Liver (tissue), 8 donors: ENCODE measurements at regions not wholly inside any gene's neighbourhood (a gene's known extent, or its start where the extent isn't known, plus 50 kb on each side); places are given as distances from the start of the nearest gene placed in this dataset.

Experiments
- DNase-seq: peaks from one replicate; pipeline ENCODE4 v3.0.0-alpha.2; 2017; ENCODE audit warnings: low spot score
- H3K27ac ChIP-seq, 2 donors: one replicate each; pipeline ENCODE4 v1.7.0; 2013; ENCODE audit warnings: inconsistent platforms in 2 of 2, low read length in 2 of 2, control low read depth in 1 of 2, low read depth in 1 of 2, mild to moderate bottlenecking in 1 of 2
- H3K27me3 ChIP-seq, 4 donors: one replicate each; pipeline versions ENCODE4 v1.6.1 to v1.7.0; 2013; ENCODE audit warnings: low read length in 3 of 4, inconsistent platforms in 1 of 4, mild to moderate bottlenecking in 1 of 4, moderate library complexity in 1 of 4; ENCODE audit not compliant: control insufficient read depth in 4 of 4, insufficient read depth in 4 of 4
- H3K36me3 ChIP-seq, 4 donors: one replicate each; pipeline versions ENCODE4 v1.6.1 to v1.7.0; 2013; ENCODE audit warnings: low read length in 3 of 4, mild to moderate bottlenecking in 3 of 4, low read depth in 1 of 4, moderate library complexity in 1 of 4; ENCODE audit not compliant: control insufficient read depth in 4 of 4, insufficient read depth in 3 of 4
- H3K4me1 ChIP-seq, 4 donors: one replicate each; pipeline versions ENCODE4 v1.6.1 to v1.7.0; 2013; ENCODE audit warnings: low read length in 3 of 4, mild to moderate bottlenecking in 3 of 4, moderate library complexity in 1 of 4; ENCODE audit not compliant: control insufficient read depth in 4 of 4, insufficient read depth in 4 of 4
- H3K4me3 ChIP-seq, 3 donors: one replicate each; pipeline versions ENCODE4 v1.6.1 to v1.7.0; 2013; ENCODE audit warnings: low read length in 3 of 3, control low read depth in 1 of 3, low read depth in 1 of 3, mild to moderate bottlenecking in 1 of 3
- H3K9ac ChIP-seq, 2 donors: one replicate each; pipeline ENCODE4 v1.7.0; 2013; ENCODE audit warnings: low read length in 2 of 2, mild to moderate bottlenecking in 2 of 2, moderate library complexity in 2 of 2, control low read depth in 1 of 2, low read depth in 1 of 2
- H3K9me3 ChIP-seq, 4 donors: one replicate each; pipeline versions ENCODE4 v1.6.1 to v1.7.0; 2013; ENCODE audit warnings: low read length in 3 of 4; ENCODE audit not compliant: control insufficient read depth in 4 of 4
- FOXA1 ChIP-seq: IDR thresholded peaks from 2 replicates; pipeline ENCODE4 v1.6.1; 2016; ENCODE audit warnings: antibody characterized with exemption
- FOXA2 ChIP-seq: IDR thresholded peaks from 2 replicates; pipeline ENCODE4 v1.6.1; 2016; ENCODE audit warnings: antibody characterized with exemption
- GABPA ChIP-seq, 2 donors: IDR thresholded peaks in 1 of 2; conservative IDR thresholded peaks in 1 of 2; 2 replicates each; pipeline ENCODE4 v1.6.1; 2016; ENCODE audit warnings: antibody characterized with exemption in 2 of 2, mild to moderate bottlenecking in 1 of 2, moderate library complexity in 1 of 2
- HNF4A ChIP-seq, 2 donors: conservative IDR thresholded peaks; 2 replicates each; pipeline ENCODE4 v1.6.1; 2016; ENCODE audit warnings: antibody characterized with exemption in 2 of 2, mild to moderate bottlenecking in 2 of 2
- HNF4G ChIP-seq: IDR thresholded peaks from 2 replicates; pipeline ENCODE4 v1.6.1; 2016; ENCODE audit warnings: antibody characterized with exemption
- JUND ChIP-seq, 2 donors: IDR thresholded peaks; 2 replicates each; pipeline ENCODE4 v1.6.1; 2016; ENCODE audit warnings: antibody characterized with exemption in 2 of 2
- NR2F2 ChIP-seq: IDR thresholded peaks from 2 replicates; pipeline ENCODE4 v1.6.1; 2016; ENCODE audit warnings: antibody characterized with exemption
- RAD21 ChIP-seq, 2 donors: IDR thresholded peaks; 2 replicates each; pipeline ENCODE4 v1.6.1; 2016; ENCODE audit warnings: antibody characterized with exemption in 2 of 2, mild to moderate bottlenecking in 2 of 2
- SP1 ChIP-seq: IDR thresholded peaks from 2 replicates; pipeline ENCODE4 v1.6.1; 2018; ENCODE audit warnings: antibody characterized with exemption, mild to moderate bottlenecking
- TAF1 ChIP-seq: conservative IDR thresholded peaks from 2 replicates; pipeline ENCODE4 v1.6.1; 2016; ENCODE audit warnings: antibody characterized with exemption, mild to moderate bottlenecking
- YY1 ChIP-seq: IDR thresholded peaks from 2 replicates; pipeline ENCODE4 v1.6.1; 2016; ENCODE audit warnings: antibody characterized with exemption, mild to moderate bottlenecking
- WGBS: extraction: QIAGEN DNeasy Blood & Tissue Kit; methylation state at CpG from one replicate; pipeline ENCODE4 v1.1.7; 2013; 5-methylcytosine and 5-hydroxymethylcytosine counted together
- TF ChIP-seq, protein P1 (sequence below): IDR thresholded peaks from 2 replicates; pipeline ENCODE4 v1.6.1; 2016; ENCODE audit warnings: antibody characterized with exemption, mild to moderate bottlenecking
- TF ChIP-seq, protein P2 (sequence below): IDR thresholded peaks from 2 replicates; pipeline ENCODE4 v1.6.1; 2016; ENCODE audit warnings: antibody characterized with exemption
- TF ChIP-seq, protein P3 (sequence below): fragments of 150-350 bp; IDR thresholded peaks from 2 replicates; pipeline ENCODE4 v1.5.1; 2017; ENCODE audit warnings: improper control_type of control experiment, low read depth, low read length; ENCODE audit not compliant: missing input control
- TF ChIP-seq, protein P4 (sequence below): IDR thresholded peaks from 2 replicates; pipeline ENCODE4 v1.6.1; 2016; ENCODE audit warnings: antibody characterized with exemption
- donor health status: healthy.
- donor health status: healthy.
- donor health status: healthy.
- donor health status: healthy.
- donor health status: healthy.

DNA sequence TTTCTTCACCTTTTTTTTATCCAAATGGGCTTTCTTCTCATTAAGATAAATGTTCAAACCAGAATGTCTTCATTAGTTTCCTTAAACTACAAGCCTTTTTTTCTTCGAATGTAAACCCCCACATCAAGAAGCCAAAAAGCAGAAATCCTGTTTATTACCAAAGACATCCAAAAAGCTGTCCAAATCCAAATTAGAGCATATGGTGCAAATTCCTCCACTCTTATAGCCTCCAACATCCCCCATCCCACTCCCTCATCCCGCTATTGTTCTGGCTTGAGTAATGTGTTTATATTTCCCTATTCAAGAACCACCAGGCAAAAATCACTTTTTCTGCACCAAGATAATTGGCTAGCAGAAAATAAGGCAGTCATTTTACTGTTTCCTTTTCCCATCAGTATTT, 315.1 kb upstream of the ADGRL3 start:
- TF ChIP-seq, protein P1, sequence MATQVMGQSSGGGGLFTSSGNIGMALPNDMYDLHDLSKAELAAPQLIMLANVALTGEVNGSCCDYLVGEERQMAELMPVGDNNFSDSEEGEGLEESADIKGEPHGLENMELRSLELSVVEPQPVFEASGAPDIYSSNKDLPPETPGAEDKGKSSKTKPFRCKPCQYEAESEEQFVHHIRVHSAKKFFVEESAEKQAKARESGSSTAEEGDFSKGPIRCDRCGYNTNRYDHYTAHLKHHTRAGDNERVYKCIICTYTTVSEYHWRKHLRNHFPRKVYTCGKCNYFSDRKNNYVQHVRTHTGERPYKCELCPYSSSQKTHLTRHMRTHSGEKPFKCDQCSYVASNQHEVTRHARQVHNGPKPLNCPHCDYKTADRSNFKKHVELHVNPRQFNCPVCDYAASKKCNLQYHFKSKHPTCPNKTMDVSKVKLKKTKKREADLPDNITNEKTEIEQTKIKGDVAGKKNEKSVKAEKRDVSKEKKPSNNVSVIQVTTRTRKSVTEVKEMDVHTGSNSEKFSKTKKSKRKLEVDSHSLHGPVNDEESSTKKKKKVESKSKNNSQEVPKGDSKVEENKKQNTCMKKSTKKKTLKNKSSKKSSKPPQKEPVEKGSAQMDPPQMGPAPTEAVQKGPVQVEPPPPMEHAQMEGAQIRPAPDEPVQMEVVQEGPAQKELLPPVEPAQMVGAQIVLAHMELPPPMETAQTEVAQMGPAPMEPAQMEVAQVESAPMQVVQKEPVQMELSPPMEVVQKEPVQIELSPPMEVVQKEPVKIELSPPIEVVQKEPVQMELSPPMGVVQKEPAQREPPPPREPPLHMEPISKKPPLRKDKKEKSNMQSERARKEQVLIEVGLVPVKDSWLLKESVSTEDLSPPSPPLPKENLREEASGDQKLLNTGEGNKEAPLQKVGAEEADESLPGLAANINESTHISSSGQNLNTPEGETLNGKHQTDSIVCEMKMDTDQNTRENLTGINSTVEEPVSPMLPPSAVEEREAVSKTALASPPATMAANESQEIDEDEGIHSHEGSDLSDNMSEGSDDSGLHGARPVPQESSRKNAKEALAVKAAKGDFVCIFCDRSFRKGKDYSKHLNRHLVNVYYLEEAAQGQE = no peak
- TF ChIP-seq HNF4G (no peak), TAF1 (no peak), RAD21 (IDR thresholded peaks at IDR 0.05) (no peak), YY1 (no peak), JUND (IDR thresholded peaks at IDR 0.05) (no peak)
- TF ChIP-seq, protein P2, sequence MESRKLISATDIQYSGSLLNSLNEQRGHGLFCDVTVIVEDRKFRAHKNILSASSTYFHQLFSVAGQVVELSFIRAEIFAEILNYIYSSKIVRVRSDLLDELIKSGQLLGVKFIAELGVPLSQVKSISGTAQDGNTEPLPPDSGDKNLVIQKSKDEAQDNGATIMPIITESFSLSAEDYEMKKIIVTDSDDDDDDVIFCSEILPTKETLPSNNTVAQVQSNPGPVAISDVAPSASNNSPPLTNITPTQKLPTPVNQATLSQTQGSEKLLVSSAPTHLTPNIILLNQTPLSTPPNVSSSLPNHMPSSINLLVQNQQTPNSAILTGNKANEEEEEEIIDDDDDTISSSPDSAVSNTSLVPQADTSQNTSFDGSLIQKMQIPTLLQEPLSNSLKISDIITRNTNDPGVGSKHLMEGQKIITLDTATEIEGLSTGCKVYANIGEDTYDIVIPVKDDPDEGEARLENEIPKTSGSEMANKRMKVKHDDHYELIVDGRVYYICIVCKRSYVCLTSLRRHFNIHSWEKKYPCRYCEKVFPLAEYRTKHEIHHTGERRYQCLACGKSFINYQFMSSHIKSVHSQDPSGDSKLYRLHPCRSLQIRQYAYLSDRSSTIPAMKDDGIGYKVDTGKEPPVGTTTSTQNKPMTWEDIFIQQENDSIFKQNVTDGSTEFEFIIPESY = no peak
- TF ChIP-seq, protein P3, sequence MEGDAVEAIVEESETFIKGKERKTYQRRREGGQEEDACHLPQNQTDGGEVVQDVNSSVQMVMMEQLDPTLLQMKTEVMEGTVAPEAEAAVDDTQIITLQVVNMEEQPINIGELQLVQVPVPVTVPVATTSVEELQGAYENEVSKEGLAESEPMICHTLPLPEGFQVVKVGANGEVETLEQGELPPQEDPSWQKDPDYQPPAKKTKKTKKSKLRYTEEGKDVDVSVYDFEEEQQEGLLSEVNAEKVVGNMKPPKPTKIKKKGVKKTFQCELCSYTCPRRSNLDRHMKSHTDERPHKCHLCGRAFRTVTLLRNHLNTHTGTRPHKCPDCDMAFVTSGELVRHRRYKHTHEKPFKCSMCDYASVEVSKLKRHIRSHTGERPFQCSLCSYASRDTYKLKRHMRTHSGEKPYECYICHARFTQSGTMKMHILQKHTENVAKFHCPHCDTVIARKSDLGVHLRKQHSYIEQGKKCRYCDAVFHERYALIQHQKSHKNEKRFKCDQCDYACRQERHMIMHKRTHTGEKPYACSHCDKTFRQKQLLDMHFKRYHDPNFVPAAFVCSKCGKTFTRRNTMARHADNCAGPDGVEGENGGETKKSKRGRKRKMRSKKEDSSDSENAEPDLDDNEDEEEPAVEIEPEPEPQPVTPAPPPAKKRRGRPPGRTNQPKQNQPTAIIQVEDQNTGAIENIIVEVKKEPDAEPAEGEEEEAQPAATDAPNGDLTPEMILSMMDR = no peak
- TF ChIP-seq, protein P4, sequence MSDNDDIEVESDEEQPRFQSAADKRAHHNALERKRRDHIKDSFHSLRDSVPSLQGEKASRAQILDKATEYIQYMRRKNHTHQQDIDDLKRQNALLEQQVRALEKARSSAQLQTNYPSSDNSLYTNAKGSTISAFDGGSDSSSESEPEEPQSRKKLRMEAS = no peak
- no peak for DNase-seq

DNA sequence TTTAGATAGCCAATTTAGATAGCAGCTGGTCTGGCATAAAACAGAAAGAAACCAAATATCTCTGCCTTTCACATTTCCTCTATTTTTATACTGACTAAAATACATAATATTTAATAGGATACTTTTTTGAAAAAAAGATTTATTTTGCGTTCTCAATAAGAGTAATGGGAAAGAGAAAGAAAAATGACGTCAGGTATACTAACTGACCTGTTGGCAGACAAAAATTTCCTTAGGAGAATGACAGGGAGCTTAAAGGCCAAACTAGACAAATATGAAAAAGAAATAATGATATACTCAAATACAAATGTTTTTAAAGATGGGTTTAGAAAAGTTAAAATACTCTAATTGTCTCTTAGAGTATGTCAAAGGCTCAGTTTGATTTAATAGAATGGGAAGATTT, 309.4 kb upstream of the ADGRL3 start:
- Histone ChIP-seq H3K4me1 (no peaks in the 10 kb centered on the region), H3K4me3 (no peak overlapping the region), H3K36me3 (no peaks in the 10 kb centered on the region), H3K9me3 (no peaks in the 10 kb centered on the region), H3K27me3 (no peaks in the 10 kb centered on the region), H3K27ac (no peak overlapping the region), H3K9ac (no peak overlapping the region)
- DNase-seq = no peak
- 64% methylated on average over 2 of the region's 2 CpGs for WGBS
- no peak for TF ChIP-seq FOXA2
- TF ChIP-seq FOXA1 = no peak
- TF ChIP-seq, protein P1 = no peak
- TF ChIP-seq, protein P4 = no peak
- TF ChIP-seq TAF1 = no peak
- TF ChIP-seq, protein P3 = no peak
- TF ChIP-seq HNF4A (conservative IDR thresholded peaks at IDR 0.05) = no peak
- TF ChIP-seq, protein P2 = no peak
- no peak for TF ChIP-seq GABPA (IDR thresholded peaks at IDR 0.05 in 1 of 2, conservative IDR thresholded peaks at IDR 0.05 in 1 of 2)
- TF ChIP-seq SP1 = no peak
- no peak for TF ChIP-seq NR2F2

More for the DNA sequence above, 315.1 kb upstream of the ADGRL3 start:
- H3K9me3 ChIP-seq = no peaks in the 10 kb centered on the region
- H3K36me3 ChIP-seq = no peaks in the 10 kb centered on the region
- no peak overlapping the region for H3K4me3 ChIP-seq
- no peaks in the 10 kb centered on the region for H3K4me1 ChIP-seq
- no peaks in the 10 kb centered on the region for H3K27me3 ChIP-seq
- H3K9ac ChIP-seq = no peak overlapping the region
- no peak overlapping the region for H3K27ac ChIP-seq
- whole genome bisulfite sequencing = 66% methylated on average over 2 of the region's 2 CpGs
